ENCODE measurements at regions not wholly inside any gene's neighbourhood (a gene's known extent, or its start where the extent isn't known, plus 50 kb on each side); places are given as distances from the start of the nearest gene placed in this dataset.

- TF ChIP-seq CTCF (IDR thresholded peaks at IDR 0.05) = no peak
- Mint-ChIP-seq H3K27me3 (peaks cover 15% of the 10 kb centered on the region), H3K4me1 (ENCODE audit: low read depth) (peaks cover 4% of the 10 kb centered on the region), H3K36me3 (ENCODE audit: low read depth) (peaks cover 7% of the 10 kb centered on the region), H3K27ac (no peak overlapping the region), H3K4me3 (no peak overlapping the region), H3K9me3 (peaks cover 7% of the 10 kb centered on the region)
- H3K4me3 ChIP-seq (ENCODE audit: low read length) = no peak overlapping the region
- no peaks in the 10 kb centered on the region for H3K9me3 ChIP-seq (ENCODE audit: control insufficient read depth in 1 of 2, insufficient read depth in 1 of 2, low read length in 2 of 2)
- no peaks in the 10 kb centered on the region for H3K36me3 ChIP-seq (ENCODE audit: insufficient read depth, low read length)
- ChIA-PET CTCF (no interaction called here), POLR2A (no interaction called here)
- peaks cover 0 to 3% of the 10 kb centered on the region in 2 experiments for H3K27me3 ChIP-seq (ENCODE audit: control insufficient read depth in 1 of 2, insufficient read depth in 2 of 2, low read length in 2 of 2)
- no peaks in the 10 kb centered on the region for H3K4me1 ChIP-seq (ENCODE audit: insufficient read depth, low read length)
- intact Hi-C loops (cut with DNase I, micrococcal nuclease) = no loop called here
- no peak for DNase-seq
- no peak for ATAC-seq (ENCODE audit: poor library complexity)
- H3K27ac ChIP-seq (ENCODE audit: low read depth in 1 of 2, low read length in 2 of 2) = no peak overlapping the region
These were observed 157.5 kb upstream of the TACR1 start for GRCh38 chr2:75356865-75357264.

- no peak for ATAC-seq (ENCODE audit: poor library complexity)
- H3K4me3 Mint-ChIP-seq = no peak overlapping the region
- CTCF ChIA-PET = no interaction called here
These were observed 153.8 kb upstream of the TACR1 start for GRCh38 chr2:75353131-75353530.

GRCh38 chr2:75348307-75348706 is 149.0 kb upstream of the TACR1 start:
- POLR2A ChIA-PET = no interaction called here
- Mint-ChIP-seq H3K9me3 (no peaks in the 10 kb centered on the region), H3K4me3 (no peak overlapping the region), H3K4me1 (ENCODE audit: low read depth) (no peaks in the 10 kb centered on the region), H3K27ac (no peak overlapping the region), H3K36me3 (ENCODE audit: low read depth) (peaks cover 7% of the 10 kb centered on the region), H3K27me3 (no peaks in the 10 kb centered on the region)
- DNase-seq = no peak
- CTCF ChIA-PET = no interaction called here
- H3K9me3 ChIP-seq (ENCODE audit: control insufficient read depth in 1 of 2, insufficient read depth in 1 of 2, low read length in 2 of 2) = no peaks in the 10 kb centered on the region
- no peaks in the 10 kb centered on the region for H3K36me3 ChIP-seq (ENCODE audit: insufficient read depth, low read length)
- no peak overlapping the region for H3K4me3 ChIP-seq (ENCODE audit: low read length)
- no peaks in the 10 kb centered on the region for H3K27me3 ChIP-seq (ENCODE audit: control insufficient read depth in 1 of 2, insufficient read depth in 2 of 2, low read length in 2 of 2)
- H3K27ac ChIP-seq (ENCODE audit: low read depth in 1 of 2, low read length in 2 of 2) = no peak overlapping the region
- ATAC-seq (ENCODE audit: poor library complexity) = no peak
- no peak for TF ChIP-seq CTCF (IDR thresholded peaks at IDR 0.05)
- intact Hi-C loops (cut with DNase I, micrococcal nuclease) = no loop called here
- H3K4me1 ChIP-seq (ENCODE audit: insufficient read depth, low read length) = no peaks in the 10 kb centered on the region

More at GRCh38 chr2:75353131-75353530, 153.8 kb upstream of the TACR1 start:
- H3K27ac Mint-ChIP-seq = no peak overlapping the region
- no peak for DNase-seq
- intact Hi-C loops (cut with DNase I, micrococcal nuclease) = no loop called here
- TF ChIP-seq CTCF (IDR thresholded peaks at IDR 0.05) = no peak
- H3K36me3 Mint-ChIP-seq (ENCODE audit: low read depth) = peaks cover 11% of the 10 kb centered on the region
- Histone ChIP-seq H3K27ac (ENCODE audit: low read depth in 1 of 2, low read length in 2 of 2) (no peak overlapping the region), H3K4me1 (ENCODE audit: insufficient read depth, low read length) (no peaks in the 10 kb centered on the region), H3K36me3 (ENCODE audit: insufficient read depth, low read length) (no peaks in the 10 kb centered on the region), H3K9me3 (ENCODE audit: control insufficient read depth in 1 of 2, insufficient read depth in 1 of 2, low read length in 2 of 2) (no peaks in the 10 kb centered on the region), H3K4me3 (ENCODE audit: low read length) (no peak overlapping the region), H3K27me3 (ENCODE audit: control insufficient read depth in 1 of 2, insufficient read depth in 2 of 2, low read length in 2 of 2) (peaks cover 0 to 3% of the 10 kb centered on the region in 2 experiments)
- H3K4me1 Mint-ChIP-seq (ENCODE audit: low read depth) = no peaks in the 10 kb centered on the region
- peaks cover 4% of the 10 kb centered on the region for H3K9me3 Mint-ChIP-seq
- H3K27me3 Mint-ChIP-seq = peaks cover 15% of the 10 kb centered on the region
- POLR2A ChIA-PET = no interaction called here

Data from CD4-positive, alpha-beta T cell (primary cell).